ENCODE measurements at regions not wholly inside any gene's neighbourhood (a gene's known extent, or its start where the extent isn't known, plus 50 kb on each side); places are given as distances from the start of the nearest gene placed in this dataset.

DNA sequence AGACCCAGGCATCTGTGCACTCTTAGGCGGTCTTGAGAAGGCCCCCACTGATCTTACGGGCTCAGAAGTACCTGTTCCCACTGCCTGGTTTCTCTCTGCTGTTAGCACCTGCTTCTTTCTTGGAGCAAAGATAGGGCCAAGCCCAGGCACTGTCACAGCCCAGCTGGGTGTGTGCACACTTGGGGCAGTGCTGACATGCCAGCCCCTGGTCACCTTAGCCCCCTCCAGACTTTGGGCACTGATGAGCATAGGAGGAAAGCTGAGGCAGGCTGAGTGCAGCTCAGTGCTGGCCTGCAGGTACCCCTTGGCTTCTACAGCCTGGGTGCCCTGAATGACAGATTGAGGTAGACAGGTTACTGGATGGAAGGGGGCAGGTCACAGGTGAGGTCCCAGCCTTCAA is 105.7 kb upstream of the AHI1 start:
- TF ChIP-seq POLR2A (IDR thresholded peaks at IDR 0.05): no peak
- TF ChIP-seq, protein P1, sequence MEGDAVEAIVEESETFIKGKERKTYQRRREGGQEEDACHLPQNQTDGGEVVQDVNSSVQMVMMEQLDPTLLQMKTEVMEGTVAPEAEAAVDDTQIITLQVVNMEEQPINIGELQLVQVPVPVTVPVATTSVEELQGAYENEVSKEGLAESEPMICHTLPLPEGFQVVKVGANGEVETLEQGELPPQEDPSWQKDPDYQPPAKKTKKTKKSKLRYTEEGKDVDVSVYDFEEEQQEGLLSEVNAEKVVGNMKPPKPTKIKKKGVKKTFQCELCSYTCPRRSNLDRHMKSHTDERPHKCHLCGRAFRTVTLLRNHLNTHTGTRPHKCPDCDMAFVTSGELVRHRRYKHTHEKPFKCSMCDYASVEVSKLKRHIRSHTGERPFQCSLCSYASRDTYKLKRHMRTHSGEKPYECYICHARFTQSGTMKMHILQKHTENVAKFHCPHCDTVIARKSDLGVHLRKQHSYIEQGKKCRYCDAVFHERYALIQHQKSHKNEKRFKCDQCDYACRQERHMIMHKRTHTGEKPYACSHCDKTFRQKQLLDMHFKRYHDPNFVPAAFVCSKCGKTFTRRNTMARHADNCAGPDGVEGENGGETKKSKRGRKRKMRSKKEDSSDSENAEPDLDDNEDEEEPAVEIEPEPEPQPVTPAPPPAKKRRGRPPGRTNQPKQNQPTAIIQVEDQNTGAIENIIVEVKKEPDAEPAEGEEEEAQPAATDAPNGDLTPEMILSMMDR (IDR thresholded peaks at IDR 0.05): no peak
